ENCODE measurements at regions not wholly inside any gene's neighbourhood (a gene's known extent, or its start where the extent isn't known, plus 50 kb on each side); places are given as distances from the start of the nearest gene placed in this dataset.

- H3K27ac ChIP-seq (ENCODE audit: low read depth in 1 of 2, low read length in 2 of 2): no peak overlapping the region
- no peaks in the 10 kb centered on the region for H3K27me3 ChIP-seq (ENCODE audit: control insufficient read depth in 4 of 4, insufficient read depth in 4 of 4, low read length in 3 of 4)
- no peak overlapping the region for H3K9ac ChIP-seq (ENCODE audit: low read depth in 1 of 2, low read length in 2 of 2)
- no peaks in the 10 kb centered on the region for H3K9me3 ChIP-seq (ENCODE audit: control insufficient read depth in 4 of 4, low read length in 3 of 4)
- no peaks in the 10 kb centered on the region for H3K36me3 ChIP-seq (ENCODE audit: control insufficient read depth in 4 of 4, insufficient read depth in 3 of 4, low read depth in 1 of 4, low read length in 3 of 4)
- no peaks in the 10 kb centered on the region for H3K4me1 ChIP-seq (ENCODE audit: control insufficient read depth in 4 of 4, insufficient read depth in 4 of 4, low read length in 3 of 4)
- no peak for DNase-seq (ENCODE audit: low spot score)
- no peak overlapping the region for H3K4me3 ChIP-seq (ENCODE audit: low read depth in 1 of 3, low read length in 3 of 3)
- whole genome bisulfite sequencing: 68% methylated on average over 10 of the region's 10 CpGs
- no peak for TF ChIP-seq MAX (IDR thresholded peaks at IDR 0.05)
- TF ChIP-seq RXRA (IDR thresholded peaks at IDR 0.05): no peak
- no peak for TF ChIP-seq HNF4A (conservative IDR thresholded peaks at IDR 0.05)
- no peak for TF ChIP-seq JUND (IDR thresholded peaks at IDR 0.05)
- TF ChIP-seq ZBTB33 (IDR thresholded peaks at IDR 0.05): no peak
- TF ChIP-seq SP1 (IDR thresholded peaks at IDR 0.05): no peak
- no peak for TF ChIP-seq REST (IDR thresholded peaks at IDR 0.05)
- no peak for TF ChIP-seq GABPA (IDR thresholded peaks at IDR 0.05 in 1 of 2, conservative IDR thresholded peaks at IDR 0.05 in 1 of 2)
- no peak for TF ChIP-seq CTCF (IDR thresholded peaks at IDR 0.05; ENCODE audit: low read depth, low read length, missing input control)
- TF ChIP-seq TAF1 (conservative IDR thresholded peaks at IDR 0.05): no peak
Observed at GRCh38 chr15:73809728-73810501, 56.8 kb upstream of the INSYN1 start.

- H3K9ac ChIP-seq (ENCODE audit: low read depth in 1 of 2, low read length in 2 of 2): no peak overlapping the region
- no peaks in the 10 kb centered on the region for H3K27me3 ChIP-seq (ENCODE audit: control insufficient read depth in 4 of 4, insufficient read depth in 4 of 4, low read length in 3 of 4)
- no peak for TF ChIP-seq RXRA (IDR thresholded peaks at IDR 0.05)
- TF ChIP-seq EGR1 (IDR thresholded peaks at IDR 0.05; ENCODE audit: low read depth in 2 of 2): no peak
- no peaks in the 10 kb centered on the region for H3K4me1 ChIP-seq (ENCODE audit: control insufficient read depth in 4 of 4, insufficient read depth in 4 of 4, low read length in 3 of 4)
- WGBS: 79% methylated on average over 7 of the region's 7 CpGs
- no peaks in the 10 kb centered on the region for H3K36me3 ChIP-seq (ENCODE audit: control insufficient read depth in 4 of 4, insufficient read depth in 3 of 4, low read depth in 1 of 4, low read length in 3 of 4)
- H3K4me3 ChIP-seq (ENCODE audit: low read depth in 1 of 3, low read length in 3 of 3): no peak overlapping the region
- no peaks in the 10 kb centered on the region for H3K9me3 ChIP-seq (ENCODE audit: control insufficient read depth in 4 of 4, low read length in 3 of 4)
- no peak for DNase-seq (ENCODE audit: low spot score)
- H3K27ac ChIP-seq (ENCODE audit: low read depth in 1 of 2, low read length in 2 of 2): no peak overlapping the region
Observed at GRCh38 chr15:73812806-73813465, 59.8 kb upstream of the INSYN1 start.
